ENCODE measurements at regions not wholly inside any gene's neighbourhood (a gene's known extent, or its start where the extent isn't known, plus 50 kb on each side); places are given as distances from the start of the nearest gene placed in this dataset.

DNA sequence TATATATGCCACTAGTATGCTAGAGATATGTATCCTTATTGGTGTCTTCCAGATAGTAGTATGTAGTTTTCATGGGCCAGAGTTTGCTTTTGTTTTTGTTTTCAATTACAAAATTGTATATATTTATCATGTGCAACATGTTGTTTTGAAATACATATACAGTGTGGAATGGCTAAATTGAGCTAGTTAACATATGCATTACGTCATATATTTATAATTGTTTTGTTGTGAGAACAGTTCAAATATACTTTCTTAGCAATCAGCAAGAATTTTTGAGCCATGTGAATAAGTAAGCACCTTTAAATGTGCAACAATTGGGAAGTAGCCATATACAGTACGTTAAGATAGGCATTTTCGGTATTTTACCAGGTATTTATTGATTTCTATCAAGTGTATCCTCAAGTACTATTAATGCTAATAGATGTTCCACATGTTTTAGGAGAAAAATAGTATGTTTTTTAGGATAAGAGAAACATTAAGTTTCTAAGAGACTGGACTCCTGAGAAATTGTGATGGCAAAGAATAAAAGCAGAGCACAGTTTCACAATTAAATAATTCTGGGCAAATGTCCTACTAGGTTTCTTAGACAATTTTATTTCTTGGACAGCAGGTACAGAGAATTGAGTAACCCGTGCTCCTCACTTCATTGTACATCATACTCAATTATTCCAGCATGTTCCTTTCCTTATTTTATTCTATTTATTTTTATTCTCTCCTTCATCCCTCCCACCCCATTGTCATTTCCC, 60.5 kb upstream of the SLC5A12 start:
- Histone ChIP-seq H2AFZ (ENCODE audit: control insufficient read depth, low read length) (no peak overlapping the region), H3K4me2 (ENCODE audit: control insufficient read depth, extremely low read depth, insufficient read depth, low read depth, low read length) (no peak overlapping the region), H3K79me2 (ENCODE audit: control insufficient read depth, insufficient read depth, low read length) (no peaks in the 10 kb centered on the region), H3K27ac (ENCODE audit: control insufficient read depth, insufficient read depth, low read length) (no peak overlapping the region), H3K27me3 (ENCODE audit: control insufficient read depth, extremely low read depth, insufficient read depth, low read length) (no peaks in the 10 kb centered on the region), H3K4me1 (ENCODE audit: control insufficient read depth, extremely low read depth, insufficient read depth, low read length) (peaks cover 5% of the 10 kb centered on the region), H3K4me3 (ENCODE audit: control insufficient read depth in 2 of 3, extremely low read depth in 1 of 3, insufficient read depth in 2 of 3, low read depth in 1 of 3, low read length in 3 of 3) (no peak overlapping the region), H3K9me1 (ENCODE audit: control insufficient read depth, extremely low read depth, insufficient read depth, low read length) (no peaks in the 10 kb centered on the region), H3K9ac (ENCODE audit: control insufficient read depth, extremely low read depth, insufficient read depth, low read length) (no peak overlapping the region), H4K20me1 (ENCODE audit: control insufficient read depth, extremely low read depth, insufficient read depth, low read length) (no peaks in the 10 kb centered on the region), H3K36me3 (ENCODE audit: control insufficient read depth in 2 of 2, extremely low read depth in 1 of 2, insufficient read depth in 2 of 2, low read length in 2 of 2) (no peaks in the 10 kb centered on the region), H3K9me3 (ENCODE audit: control insufficient read depth, low read depth, low read length) (peaks cover 2% of the 10 kb centered on the region)
- TF ChIP-seq, protein P1, sequence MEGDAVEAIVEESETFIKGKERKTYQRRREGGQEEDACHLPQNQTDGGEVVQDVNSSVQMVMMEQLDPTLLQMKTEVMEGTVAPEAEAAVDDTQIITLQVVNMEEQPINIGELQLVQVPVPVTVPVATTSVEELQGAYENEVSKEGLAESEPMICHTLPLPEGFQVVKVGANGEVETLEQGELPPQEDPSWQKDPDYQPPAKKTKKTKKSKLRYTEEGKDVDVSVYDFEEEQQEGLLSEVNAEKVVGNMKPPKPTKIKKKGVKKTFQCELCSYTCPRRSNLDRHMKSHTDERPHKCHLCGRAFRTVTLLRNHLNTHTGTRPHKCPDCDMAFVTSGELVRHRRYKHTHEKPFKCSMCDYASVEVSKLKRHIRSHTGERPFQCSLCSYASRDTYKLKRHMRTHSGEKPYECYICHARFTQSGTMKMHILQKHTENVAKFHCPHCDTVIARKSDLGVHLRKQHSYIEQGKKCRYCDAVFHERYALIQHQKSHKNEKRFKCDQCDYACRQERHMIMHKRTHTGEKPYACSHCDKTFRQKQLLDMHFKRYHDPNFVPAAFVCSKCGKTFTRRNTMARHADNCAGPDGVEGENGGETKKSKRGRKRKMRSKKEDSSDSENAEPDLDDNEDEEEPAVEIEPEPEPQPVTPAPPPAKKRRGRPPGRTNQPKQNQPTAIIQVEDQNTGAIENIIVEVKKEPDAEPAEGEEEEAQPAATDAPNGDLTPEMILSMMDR (optimal IDR thresholded peaks at IDR 0.05 in 1 of 3, IDR thresholded peaks at IDR 0.05 in 1 of 3, conservative IDR thresholded peaks at IDR 0.05 in 1 of 3; ENCODE audit: extremely low read depth in 1 of 3, insufficient read depth in 2 of 3, low read length in 3 of 3): no peak
- TF ChIP-seq EZH2 (IDR thresholded peaks at IDR 0.05; ENCODE audit: low read length): no peak
- dilution Hi-C loops (cut with MboI; ENCODE audit: extremely low pct_ligation_motif_present, low sequenced_read_pairs): no loop called here
- no peak for FAIRE-seq
- DNase-seq (ENCODE audit: low read depth, low spot score): no peak

DNA sequence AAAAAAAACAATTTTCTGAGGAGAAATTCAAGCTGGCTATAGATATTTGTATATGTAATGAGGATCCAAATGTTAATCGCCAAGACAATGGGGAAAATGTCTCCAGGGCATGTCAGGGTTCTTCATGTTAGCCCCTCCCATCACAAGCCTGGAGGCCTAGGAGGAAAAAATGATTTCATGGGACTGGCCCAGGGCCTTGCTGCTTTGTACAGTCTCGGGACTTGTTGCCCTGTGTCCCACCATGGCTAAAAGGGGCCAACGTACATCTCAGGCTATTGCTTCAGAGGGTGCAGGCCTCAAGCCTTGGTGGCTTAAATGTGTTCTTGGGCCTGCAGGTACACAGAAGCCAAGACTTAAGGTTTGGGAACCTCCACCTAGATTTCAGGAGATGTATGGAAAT, 62.1 kb upstream of the SLC5A12 start:
- H3K4me2 ChIP-seq (ENCODE audit: control insufficient read depth, extremely low read depth, insufficient read depth, low read depth, low read length): no peak overlapping the region
- H3K4me3 ChIP-seq (ENCODE audit: control insufficient read depth in 2 of 3, extremely low read depth in 1 of 3, insufficient read depth in 2 of 3, low read depth in 1 of 3, low read length in 3 of 3): no peak overlapping the region
- H3K9me3 ChIP-seq (ENCODE audit: control insufficient read depth, low read depth, low read length): peaks cover 2% of the 10 kb centered on the region

More for the DNA sequence above, 62.1 kb upstream of the SLC5A12 start:
- DNase-seq (ENCODE audit: low read depth, low spot score) (no peak), FAIRE-seq (no peak)
- Histone ChIP-seq H3K27ac (ENCODE audit: control insufficient read depth, insufficient read depth, low read length) (no peak overlapping the region), H3K27me3 (ENCODE audit: control insufficient read depth, extremely low read depth, insufficient read depth, low read length) (no peaks in the 10 kb centered on the region), H3K4me1 (ENCODE audit: control insufficient read depth, extremely low read depth, insufficient read depth, low read length) (no peaks in the 10 kb centered on the region), H3K9ac (ENCODE audit: control insufficient read depth, extremely low read depth, insufficient read depth, low read length) (no peak overlapping the region), H2AFZ (ENCODE audit: control insufficient read depth, low read length) (no peak overlapping the region), H3K9me1 (ENCODE audit: control insufficient read depth, extremely low read depth, insufficient read depth, low read length) (no peaks in the 10 kb centered on the region), H3K36me3 (ENCODE audit: control insufficient read depth in 2 of 2, extremely low read depth in 1 of 2, insufficient read depth in 2 of 2, low read length in 2 of 2) (no peaks in the 10 kb centered on the region), H4K20me1 (ENCODE audit: control insufficient read depth, extremely low read depth, insufficient read depth, low read length) (no peaks in the 10 kb centered on the region), H3K79me2 (ENCODE audit: control insufficient read depth, insufficient read depth, low read length) (no peaks in the 10 kb centered on the region)
- TF ChIP-seq, protein P1 (optimal IDR thresholded peaks at IDR 0.05 in 1 of 3, IDR thresholded peaks at IDR 0.05 in 1 of 3, conservative IDR thresholded peaks at IDR 0.05 in 1 of 3; ENCODE audit: extremely low read depth in 1 of 3, insufficient read depth in 2 of 3, low read length in 3 of 3): no peak
- no peak for TF ChIP-seq EZH2 (IDR thresholded peaks at IDR 0.05; ENCODE audit: low read length)
- dilution Hi-C loops (cut with MboI; ENCODE audit: extremely low pct_ligation_motif_present, low sequenced_read_pairs): no loop called here
